ENCODE measurements at regions not wholly inside any gene's neighbourhood (a gene's known extent, or its start where the extent isn't known, plus 50 kb on each side); places are given as distances from the start of the nearest gene placed in this dataset.
A peak's percentile ranks its signal among the peaks of the same experiment; 100 is the strongest.
"Not testable (repeated sequence)": the region's sequence is repeated elsewhere in the genome, so short reads cannot be mapped to it uniquely, and the experiment has no call there.

DNA sequence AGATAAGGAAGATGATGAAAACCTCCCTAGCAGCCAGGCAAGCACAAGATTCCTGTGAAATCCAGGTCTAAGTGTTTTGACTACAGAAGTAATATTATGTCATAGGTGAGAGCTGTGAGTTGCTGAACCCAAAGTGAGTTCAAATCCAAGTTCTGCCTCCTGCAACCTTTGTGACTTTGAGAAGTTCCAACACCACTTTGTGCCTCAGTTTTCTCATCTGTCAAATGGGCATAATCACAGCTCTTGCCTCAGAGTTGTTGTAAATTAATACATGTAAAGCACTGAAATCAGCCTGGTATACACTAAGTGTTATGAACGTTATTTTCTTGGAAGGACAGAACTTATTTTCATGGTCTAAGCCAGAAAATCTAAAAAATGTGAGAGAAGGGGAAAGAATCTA lies 210.3 kb upstream of the FRG2C start:
- not testable (repeated sequence) for DNase-seq

DNA sequence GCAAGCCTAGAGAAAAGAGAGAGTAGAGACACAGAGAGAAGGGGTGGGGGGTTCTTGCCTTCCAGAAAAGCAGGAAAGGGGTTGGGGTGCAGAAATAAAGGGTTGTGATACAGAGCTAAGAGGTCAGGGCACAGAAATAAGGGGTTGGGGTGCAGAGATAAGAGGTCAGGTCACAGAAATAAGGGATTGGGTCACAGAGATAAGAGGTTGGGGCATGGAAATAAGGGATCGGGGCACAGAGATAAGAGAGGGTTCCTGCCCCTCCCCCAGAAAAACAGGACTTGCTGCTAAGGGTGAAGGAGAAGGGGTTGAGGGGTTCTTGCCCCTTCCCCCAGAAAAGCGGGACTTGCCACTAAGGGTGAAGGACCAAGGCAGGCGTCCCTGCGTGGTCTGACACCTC lies 189.6 kb upstream of the FRG2C start:
- DNase-seq: not testable (repeated sequence)

- DNase-seq: peak; percentile 11
These were observed 167.5 kb upstream of the FRG2C start for GRCh38 chr3:75496600-75496999.

GRCh38 chr3:75500357-75500756 lies 163.8 kb upstream of the FRG2C start:
- not testable (repeated sequence) for DNase-seq

GRCh38 chr3:75502171-75502570 lies 162.0 kb upstream of the FRG2C start:
- peak; percentile 67 for DNase-seq

DNA sequence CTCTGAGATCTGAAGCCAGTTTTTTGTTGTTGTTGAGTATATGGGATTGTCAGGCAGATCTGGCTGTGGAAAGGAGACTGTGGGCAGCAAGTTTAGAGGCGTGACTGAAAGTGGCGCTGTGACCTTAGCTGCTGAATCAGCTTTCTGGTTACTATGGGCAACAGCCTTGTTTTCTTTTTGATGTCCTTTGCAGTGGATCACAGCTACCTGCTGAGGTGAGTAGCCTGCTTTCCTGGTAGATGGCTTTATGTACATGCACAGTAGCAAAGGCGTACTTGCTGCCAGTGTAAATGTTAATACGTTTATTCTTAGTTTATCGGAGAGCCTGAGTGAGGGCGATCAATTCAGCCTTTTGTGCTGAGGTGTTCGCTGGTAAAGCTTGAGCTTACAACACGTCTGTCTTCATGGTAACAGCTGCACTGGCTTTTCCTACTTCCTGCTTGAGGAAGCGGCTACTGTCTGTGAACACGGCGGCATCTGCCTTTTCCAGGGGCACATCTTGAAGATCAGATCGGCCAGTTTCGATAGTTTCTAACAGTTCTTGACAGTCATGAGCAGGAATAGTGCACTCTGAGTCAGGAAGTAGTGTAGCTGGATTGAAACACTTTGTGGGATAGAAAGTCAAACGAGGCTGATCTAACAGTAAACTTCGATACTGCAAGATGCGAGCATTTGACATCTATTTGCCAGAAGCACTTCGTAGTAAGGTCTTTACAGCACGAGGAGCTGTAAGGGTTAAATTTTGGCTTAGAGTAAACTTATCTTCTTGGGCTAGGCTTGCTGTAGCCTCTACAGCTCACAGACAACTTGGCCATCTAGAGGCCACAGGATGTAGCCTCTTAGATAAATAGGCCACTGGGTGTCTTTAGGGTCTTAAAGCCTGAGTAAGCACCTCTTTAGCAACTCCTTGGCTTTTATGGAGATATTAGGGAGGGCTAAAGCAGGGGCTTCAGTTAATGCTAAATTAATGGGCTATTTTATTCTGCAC lies 161.1 kb upstream of the FRG2C start:
- peak; percentile 93 for DNase-seq

DNA sequence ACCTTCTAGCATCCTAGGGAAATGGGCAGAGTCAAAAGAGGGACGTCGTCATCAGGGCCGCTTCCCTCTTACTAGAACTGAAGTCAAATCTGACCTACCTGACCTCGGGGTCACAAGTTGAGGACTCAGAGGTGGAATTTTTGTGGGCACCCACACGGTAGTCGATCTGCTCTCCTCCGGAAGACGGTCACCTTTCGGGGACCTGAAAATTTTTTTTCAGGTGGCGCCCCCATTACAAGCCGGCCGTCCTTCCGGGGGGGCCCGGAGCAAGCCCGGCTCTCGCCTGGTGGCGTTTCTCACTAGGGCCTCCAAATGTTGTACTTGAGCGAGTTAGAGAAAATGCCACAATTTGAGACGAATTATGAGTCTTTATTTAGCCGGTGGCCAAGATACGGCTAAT lies 157.5 kb upstream of the FRG2C start:
- DNase-seq: no peak

DNA sequence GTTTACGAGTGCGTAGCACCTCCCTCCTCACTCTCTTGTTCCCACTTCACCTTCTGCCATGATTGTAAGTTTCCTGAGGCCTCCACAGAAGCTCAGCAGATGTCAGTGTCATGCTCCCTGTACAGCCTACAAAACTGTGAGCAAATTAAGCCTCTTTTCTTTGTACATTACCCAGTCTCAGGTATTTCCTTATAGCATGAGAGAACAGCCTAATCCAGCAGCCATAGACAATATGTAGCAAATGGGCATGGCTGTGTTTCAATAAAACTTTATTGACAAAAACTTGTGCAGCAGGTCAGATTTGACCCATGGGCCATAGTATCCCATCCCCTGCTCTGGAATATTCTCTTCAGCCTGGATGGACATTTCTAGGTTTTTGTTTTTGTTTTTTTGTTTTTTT lies 156.2 kb upstream of the FRG2C start:
- not testable (repeated sequence) for DNase-seq

DNA sequence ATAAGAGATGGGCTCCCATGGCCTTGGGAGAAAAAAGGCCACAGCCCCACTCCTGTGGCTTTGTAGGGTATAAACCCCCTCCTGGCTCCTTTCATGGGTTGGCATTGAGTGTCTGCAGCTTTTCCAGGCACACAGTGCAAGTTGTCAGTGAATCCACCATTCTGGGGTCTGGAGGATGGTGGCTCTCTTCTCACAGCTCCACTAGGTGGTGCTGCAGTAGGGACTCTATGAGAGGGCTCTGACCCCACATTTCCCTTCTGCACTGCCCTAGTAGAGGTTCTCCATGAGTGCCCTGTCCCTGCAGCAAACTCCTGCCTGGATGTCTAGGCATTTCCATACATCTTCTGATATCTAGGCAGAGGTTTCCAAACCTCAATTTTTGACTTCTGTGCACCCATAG lies 136.5 kb upstream of the FRG2C start:
- DNase-seq: not testable (repeated sequence)

- DNase-seq: peak; percentile 54
These were observed 112.0 kb upstream of the FRG2C start for GRCh38 chr3:75552095-75552494.

DNA sequence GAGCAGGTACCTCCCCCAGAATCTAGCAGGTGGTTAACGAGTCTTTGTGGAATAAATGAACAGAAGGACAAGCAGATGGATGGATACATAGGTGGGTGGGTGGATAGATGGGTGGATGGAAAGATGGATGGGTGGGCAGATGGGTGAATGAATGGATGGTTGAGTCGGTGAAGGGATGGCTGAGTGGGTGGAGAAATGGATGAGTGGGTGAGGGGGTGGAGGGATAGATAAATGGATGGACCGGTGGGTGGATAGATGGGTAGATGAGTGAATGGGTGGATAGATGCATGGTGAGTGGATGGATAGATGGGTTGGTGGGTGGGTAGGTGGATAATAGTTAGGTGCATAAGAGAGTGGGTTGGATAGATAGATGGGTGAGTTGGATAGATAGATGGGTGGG lies 99.7 kb upstream of the FRG2C start:
- not testable (repeated sequence) for DNase-seq

GRCh38 chr3:75572303-75572702 lies 91.8 kb upstream of the FRG2C start:
- not testable (repeated sequence) for DNase-seq

DNA sequence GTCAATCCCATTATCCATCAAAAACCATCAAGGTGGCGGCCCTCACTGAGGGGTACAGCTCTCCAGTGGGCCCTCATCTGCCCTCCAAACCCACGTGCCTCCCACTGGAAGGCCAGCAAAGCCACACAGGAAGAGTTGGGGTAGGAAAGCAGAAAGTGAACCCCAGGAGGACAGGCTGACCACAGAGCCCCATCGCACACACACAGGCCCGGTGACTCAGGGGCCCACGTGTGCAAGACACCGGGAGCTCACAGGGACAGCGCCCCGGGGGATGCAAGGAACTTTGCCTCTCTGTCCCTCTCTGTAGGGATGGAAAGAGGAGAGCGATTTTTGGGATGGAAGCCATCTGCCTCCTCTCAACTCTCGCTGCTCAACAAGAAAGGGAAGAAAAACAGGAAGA lies 85.0 kb upstream of the FRG2C start:
- DNase-seq: not testable (repeated sequence)

GRCh38 chr3:75579536-75579935 lies 84.6 kb upstream of the FRG2C start:
- DNase-seq: not testable (repeated sequence)

GRCh38 chr3:75579981-75580782 lies 83.9 kb upstream of the FRG2C start:
- DNase-seq: peak; percentile 22

DNA sequence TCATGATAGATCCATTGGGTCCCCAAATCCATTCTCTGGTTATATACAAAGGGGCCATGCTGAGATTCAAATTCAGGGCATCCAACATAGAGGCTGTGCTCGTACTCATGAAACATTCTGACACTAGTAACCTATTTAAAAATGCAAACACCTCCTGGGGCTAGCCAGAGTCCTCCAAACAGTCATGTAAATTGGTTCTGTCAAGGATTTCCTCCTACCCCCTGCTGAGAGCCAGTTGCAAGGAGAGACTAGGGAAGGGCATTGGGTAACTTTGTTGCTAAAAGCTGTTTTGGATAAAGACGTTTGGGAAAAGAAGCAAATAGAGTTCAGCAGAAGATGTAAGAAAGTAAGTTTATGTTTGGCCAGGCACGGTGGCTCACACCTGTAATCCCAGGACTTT lies 81.6 kb upstream of the FRG2C start:
- DNase-seq: not testable (repeated sequence)

- not testable (repeated sequence) for DNase-seq
These were observed 81.0 kb upstream of the FRG2C start for GRCh38 chr3:75583116-75583515.

- DNase-seq: not testable (repeated sequence)
These were observed 76.4 kb upstream of the FRG2C start for GRCh38 chr3:75587695-75588094.

DNA sequence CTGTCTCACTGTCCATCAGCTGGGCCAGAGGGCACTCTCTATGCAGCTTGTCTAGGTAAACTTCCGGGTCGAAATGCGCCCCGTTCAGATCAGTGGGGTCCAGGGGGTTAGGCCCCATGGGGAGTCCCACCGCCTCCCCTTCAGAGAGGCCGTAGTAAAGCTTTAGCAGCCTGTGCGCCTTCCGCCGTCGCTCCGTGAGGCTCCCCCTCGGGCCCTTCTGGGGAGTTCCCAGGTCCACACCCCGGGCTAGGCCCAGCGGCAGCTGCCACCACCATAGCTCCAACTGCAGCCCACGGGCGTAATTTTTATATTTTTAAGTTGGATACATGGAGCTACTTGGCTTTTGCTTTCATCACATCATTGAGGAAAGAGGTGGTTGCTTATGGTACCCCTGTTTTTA lies 73.7 kb upstream of the FRG2C start:
- not testable (repeated sequence) for DNase-seq

DNA sequence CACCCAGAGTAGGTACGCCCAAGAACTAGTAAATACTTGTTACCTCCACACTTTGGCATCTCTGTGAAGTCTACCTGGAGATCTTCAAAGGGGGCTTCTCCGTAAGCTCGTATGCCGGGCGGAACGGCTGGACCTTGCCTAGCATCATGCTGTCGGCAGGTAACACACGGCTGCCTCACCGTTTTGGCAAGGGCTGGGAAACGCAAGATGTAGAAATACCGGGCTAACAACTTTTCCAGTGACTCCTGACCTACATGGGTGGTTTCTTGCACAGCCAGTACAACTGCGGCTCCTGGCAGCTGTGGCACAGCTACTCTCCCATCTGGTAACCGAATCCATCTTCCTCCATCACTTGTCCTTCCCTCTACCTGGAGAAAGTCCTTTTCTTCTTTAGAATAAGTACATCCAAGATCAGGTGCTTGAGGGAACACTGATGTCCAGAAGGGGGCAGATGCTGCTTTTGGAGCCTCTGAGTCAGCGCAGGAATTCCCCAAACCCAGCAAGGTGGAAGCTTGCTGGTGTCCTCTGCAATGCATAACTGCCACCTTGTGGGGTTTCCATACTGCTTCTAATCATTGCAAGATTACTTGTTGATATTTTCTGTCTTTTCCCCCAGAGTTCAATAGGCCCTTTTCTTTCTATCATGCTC lies 59.7 kb upstream of the FRG2C start:
- DNase-seq: peak; percentile 71

- DNase-seq: not testable (repeated sequence)
These were observed 56.1 kb upstream of the FRG2C start for GRCh38 chr3:75607996-75608395.

- not testable (repeated sequence) for DNase-seq
These were observed 54.5 kb upstream of the FRG2C start for GRCh38 chr3:75609598-75609997.

GRCh38 chr3:75610773-75611172 lies 53.4 kb upstream of the FRG2C start:
- DNase-seq: no peak
